Karpas-422 (cell line): ENCODE measurements at regions not wholly inside any gene's neighbourhood (a gene's known extent, or its start where the extent isn't known, plus 50 kb on each side); places are given as distances from the start of the nearest gene placed in this dataset.
"Not testable (repeated sequence)": the region's sequence is repeated elsewhere in the genome, so short reads cannot be mapped to it uniquely, and the experiment has no call there.

Source experiments
- DNase-seq: peaks from one replicate; pipeline ENCODE4 v3.0.0-alpha.2; 2015
- H2AFZ ChIP-seq: fragments of 200-600 bp; sonication (generic); 2 replicates; pipeline ENCODE4 v1.6.1; 2014; ENCODE audit warnings: antibody characterized with exemption, low read length, mixed read lengths
- H3K27ac ChIP-seq: fragments of 200-600 bp; sonication (generic); 2 replicates; pipeline ENCODE4 v1.5.1; 2014; ENCODE audit warnings: mild to moderate bottlenecking, low read length, moderate library complexity
- H3K27me3 ChIP-seq: fragments of 200-600 bp; sonication (generic); 2 replicates; pipeline ENCODE4 v1.6.1; 2014; ENCODE audit warnings: low read length, mixed read lengths
- H3K36me3 ChIP-seq: fragments of 200-600 bp; sonication (generic); 2 replicates; pipeline ENCODE4 v1.6.1; 2014; ENCODE audit warnings: low read length, mixed read lengths; ENCODE audit not compliant: insufficient read depth
- H3K4me1 ChIP-seq: fragments of 200-600 bp; sonication (generic); 2 replicates; pipeline ENCODE4 v1.6.1; 2014; ENCODE audit warnings: mild to moderate bottlenecking, low read length, mixed read lengths
- H3K4me2 ChIP-seq: fragments of 200-600 bp; sonication (generic); 2 replicates; pipeline ENCODE4 v1.6.1; 2014; ENCODE audit warnings: low read length, low read depth, mild to moderate bottlenecking; ENCODE audit not compliant: poor library complexity, severe bottlenecking
- H3K4me3 ChIP-seq: fragments of 200-600 bp; sonication (generic); 2 replicates; pipeline ENCODE4 v1.5.1; 2014; ENCODE audit warnings: mild to moderate bottlenecking, antibody characterized with exemption, low read length, mixed read lengths
- H3K79me2 ChIP-seq: fragments of 200-600 bp; sonication (generic); 2 replicates; pipeline ENCODE4 v1.6.1; 2014; ENCODE audit warnings: mild to moderate bottlenecking, low read length, mixed read lengths
- H3K9ac ChIP-seq: fragments of 200-600 bp; sonication (generic); 2 replicates; pipeline ENCODE4 v1.6.0; 2014; ENCODE audit warnings: low read length
- H3K9me2 ChIP-seq: fragments of 200-600 bp; sonication (generic), shearing (Covaris generic); replicated peaks from 2 replicates; pipeline ENCODE4 v1.6.0; 2014; ENCODE audit warnings: mild to moderate bottlenecking, low read length, moderate library complexity; ENCODE audit not compliant: insufficient read depth
- H3K9me3 ChIP-seq: fragments of 300-700, 200-600 bp; sonication (generic); 2 replicates; pipeline ENCODE4 v1.6.1; 2014; ENCODE audit warnings: low read length, mixed read lengths
- H4K20me1 ChIP-seq: fragments of 200-600 bp; sonication (generic); 2 replicates; pipeline ENCODE4 v1.6.1; 2014; ENCODE audit warnings: mild to moderate bottlenecking, antibody characterized with exemption, low read length, low read depth; ENCODE audit not compliant: insufficient read depth

- H3K9me3 ChIP-seq, H3K27me3 ChIP-seq, H4K20me1 ChIP-seq, DNase-seq, H2AFZ ChIP-seq, H3K9ac ChIP-seq, H3K9me2 ChIP-seq, H3K27ac ChIP-seq, H3K4me1 ChIP-seq, H3K4me2 ChIP-seq, H3K4me3 ChIP-seq, H3K36me3 ChIP-seq, H3K79me2 ChIP-seq: not testable (repeated sequence)
Measured at GRCh38 chr7:66477822-66478397, 150.8 kb upstream of the KCTD7 start.

- H3K27me3 ChIP-seq, result not testable (repeated sequence)
Measured at GRCh38 chr7:66481229-66481628, 147.5 kb upstream of the KCTD7 start.

GRCh38 chr7:66489065-66489464 lies 139.6 kb upstream of the KCTD7 start:
- not testable (repeated sequence) for H3K4me3 ChIP-seq, DNase-seq, H3K36me3 ChIP-seq

More at GRCh38 chr7:66481229-66481628, 147.5 kb upstream of the KCTD7 start:
- not testable (repeated sequence) for H2AFZ ChIP-seq, H3K9me2 ChIP-seq, H3K4me2 ChIP-seq, H3K9me3 ChIP-seq, DNase-seq, H3K4me1 ChIP-seq, H3K79me2 ChIP-seq, H3K36me3 ChIP-seq, H3K9ac ChIP-seq, H3K4me3 ChIP-seq, H4K20me1 ChIP-seq, H3K27ac ChIP-seq

GRCh38 chr7:66489741-66490140 lies 138.9 kb upstream of the KCTD7 start:
- peaks cover 12% of the 10 kb centered on the region for H3K4me1 ChIP-seq
- H3K9me2 ChIP-seq, H3K9ac ChIP-seq, DNase-seq, H4K20me1 ChIP-seq, H3K36me3 ChIP-seq, H2AFZ ChIP-seq, H3K4me3 ChIP-seq, H3K27ac ChIP-seq, H3K4me2 ChIP-seq, H3K27me3 ChIP-seq, H3K9me3 ChIP-seq: not testable (repeated sequence)
- peaks cover 21% of the 10 kb centered on the region for H3K79me2 ChIP-seq

More at GRCh38 chr7:66489065-66489464, 139.6 kb upstream of the KCTD7 start:
- H3K9ac ChIP-seq, H3K27me3 ChIP-seq, H3K4me2 ChIP-seq, H4K20me1 ChIP-seq, H3K27ac ChIP-seq, H2AFZ ChIP-seq, H3K9me3 ChIP-seq, H3K9me2 ChIP-seq: not testable (repeated sequence)
- peaks cover 19% of the 10 kb centered on the region for H3K79me2 ChIP-seq
- H3K4me1 ChIP-seq, result peaks cover 12% of the 10 kb centered on the region

GRCh38 chr7:66490979-66491378 lies 137.7 kb upstream of the KCTD7 start:
- H4K20me1 ChIP-seq, H3K9me2 ChIP-seq, H3K36me3 ChIP-seq, H3K4me3 ChIP-seq, H3K27ac ChIP-seq, H3K9ac ChIP-seq, H3K4me2 ChIP-seq, H2AFZ ChIP-seq, H3K9me3 ChIP-seq, DNase-seq, H3K27me3 ChIP-seq: not testable (repeated sequence)
- Histone ChIP-seq H3K79me2 (peaks cover 21% of the 10 kb centered on the region), H3K4me1 (peaks cover 12% of the 10 kb centered on the region)

- H3K4me2 ChIP-seq, result peak overlapping the region; percentile 90
- not testable (repeated sequence) for DNase-seq, H2AFZ ChIP-seq, H3K9me2 ChIP-seq, H3K27me3 ChIP-seq, H3K36me3 ChIP-seq, H3K9me3 ChIP-seq, H3K27ac ChIP-seq, H4K20me1 ChIP-seq
- peak overlapping the region; percentile 100 for H3K4me3 ChIP-seq
- H3K9ac ChIP-seq, result peak overlapping the region; percentile 96
- peaks cover 21% of the 10 kb centered on the region for H3K79me2 ChIP-seq
- peaks cover 12% of the 10 kb centered on the region for H3K4me1 ChIP-seq
Measured at GRCh38 chr7:66492405-66492804, 136.3 kb upstream of the KCTD7 start.

GRCh38 chr7:66493235-66494205 lies 135.2 kb upstream of the KCTD7 start:
- Histone ChIP-seq H3K79me2 (peaks cover 21% of the 10 kb centered on the region), H4K20me1 (no peaks in the 10 kb centered on the region), H3K36me3 (no peaks in the 10 kb centered on the region), H3K9me3 (no peaks in the 10 kb centered on the region), H3K4me1 (peaks cover 12% of the 10 kb centered on the region), H3K9me2 (no peaks in the 10 kb centered on the region), H3K27me3 (no peaks in the 10 kb centered on the region), H3K4me2 (peak overlapping the region; percentile 95), H2AFZ (peak overlapping the region; percentile 95), H3K9ac (peak overlapping the region; percentile 96), H3K27ac (peak overlapping the region; percentile 44; the same call in 1 of the 2 replicates), H3K4me3 (peak overlapping the region; percentile 100)
- DNase-seq, result peak; percentile 99

GRCh38 chr7:66497346-66497745 lies 131.3 kb upstream of the KCTD7 start:
- Histone ChIP-seq H3K79me2 (peaks cover 17% of the 10 kb centered on the region), H3K27me3 (no peaks in the 10 kb centered on the region), H3K4me1 (peaks cover 6% of the 10 kb centered on the region), H3K9me2 (no peaks in the 10 kb centered on the region), H3K4me2 (no peak overlapping the region), H3K9me3 (no peaks in the 10 kb centered on the region), H3K4me3 (no peak overlapping the region), H2AFZ (no peak overlapping the region), H4K20me1 (no peaks in the 10 kb centered on the region), H3K9ac (no peak overlapping the region), H3K27ac (no peak overlapping the region), H3K36me3 (no peaks in the 10 kb centered on the region)
- DNase-seq, result no peak
